ENCODE measurements at regions not wholly inside any gene's neighbourhood (a gene's known extent, or its start where the extent isn't known, plus 50 kb on each side); places are given as distances from the start of the nearest gene placed in this dataset.
A peak's percentile ranks its signal among the peaks of the same experiment; 100 is the strongest.

- peak; percentile 5 for DNase-seq (ENCODE audit: low read depth)
- H3K4me3 ChIP-seq (ENCODE audit: low read depth, low read length) = no peak overlapping the region
Measured at GRCh38 chr3:18135060-18135814, 289.9 kb downstream of the SATB1 start.

GRCh38 chr3:18134386-18135059 lies 290.6 kb downstream of the SATB1 start:
- H3K4me3 ChIP-seq (ENCODE audit: low read depth, low read length) = no peak overlapping the region
- peak; percentile 32 for DNase-seq (ENCODE audit: low read depth)

GRCh38 chr3:18132991-18133390 lies 292.1 kb downstream of the SATB1 start:
- DNase-seq (ENCODE audit: low read depth) = no peak
- H3K4me3 ChIP-seq (ENCODE audit: low read depth, low read length) = no peak overlapping the region

GRCh38 chr3:18127859-18128681 lies 297.1 kb downstream of the SATB1 start:
- no peak overlapping the region for H3K4me3 ChIP-seq (ENCODE audit: low read depth, low read length)
- no peak for DNase-seq (ENCODE audit: low read depth)

GRCh38 chr3:18127174-18127858 lies 297.8 kb downstream of the SATB1 start:
- DNase-seq (ENCODE audit: low read depth) = no peak
- H3K4me3 ChIP-seq (ENCODE audit: low read depth, low read length) = no peak overlapping the region

- no peak for DNase-seq (ENCODE audit: low read depth)
- no peak overlapping the region for H3K4me3 ChIP-seq (ENCODE audit: low read depth, low read length)
Measured at GRCh38 chr3:18126772-18127171, 298.4 kb downstream of the SATB1 start.

- no peak overlapping the region for H3K4me3 ChIP-seq (ENCODE audit: low read depth, low read length)
- peak; percentile 52 for DNase-seq (ENCODE audit: low read depth)
Measured at GRCh38 chr3:18124501-18124900, 300.6 kb downstream of the SATB1 start.

- no peak for DNase-seq (ENCODE audit: low read depth)
- no peak overlapping the region for H3K4me3 ChIP-seq (ENCODE audit: low read depth, low read length)
Measured at GRCh38 chr3:18122264-18122663, 302.9 kb downstream of the SATB1 start.

GRCh38 chr3:18121020-18121419 lies 304.1 kb downstream of the SATB1 start:
- DNase-seq (ENCODE audit: low read depth) = no peak
- no peak overlapping the region for H3K4me3 ChIP-seq (ENCODE audit: low read depth, low read length)

GRCh38 chr3:18119866-18120265 lies 305.3 kb downstream of the SATB1 start:
- no peak overlapping the region for H3K4me3 ChIP-seq (ENCODE audit: low read depth, low read length)
- DNase-seq (ENCODE audit: low read depth) = no peak

GRCh38 chr3:18114894-18115293 lies 310.2 kb downstream of the SATB1 start:
- H3K4me3 ChIP-seq (ENCODE audit: low read depth, low read length) = no peak overlapping the region
- DNase-seq (ENCODE audit: low read depth) = no peak

GRCh38 chr3:18113417-18113816 lies 311.7 kb downstream of the SATB1 start:
- DNase-seq (ENCODE audit: low read depth) = no peak
- no peak overlapping the region for H3K4me3 ChIP-seq (ENCODE audit: low read depth, low read length)

- H3K4me3 ChIP-seq (ENCODE audit: low read depth, low read length) = no peak overlapping the region
- no peak for DNase-seq (ENCODE audit: low read depth)
Measured at GRCh38 chr3:18112674-18113375, 312.3 kb downstream of the SATB1 start.

GRCh38 chr3:18111796-18112232 lies 313.3 kb downstream of the SATB1 start:
- DNase-seq (ENCODE audit: low read depth) = no peak
- no peak overlapping the region for H3K4me3 ChIP-seq (ENCODE audit: low read depth, low read length)

GRCh38 chr3:18103591-18103990 lies 321.5 kb downstream of the SATB1 start:
- DNase-seq (ENCODE audit: low read depth) = no peak

GRCh38 chr3:18100121-18100520 lies 325.0 kb downstream of the SATB1 start:
- no peak for DNase-seq (ENCODE audit: low read depth)
- H3K4me3 ChIP-seq (ENCODE audit: low read depth, low read length) = no peak overlapping the region

More at GRCh38 chr3:18103591-18103990, 321.5 kb downstream of the SATB1 start:
- no peak overlapping the region for H3K4me3 ChIP-seq (ENCODE audit: low read depth, low read length)

GRCh38 chr3:18099611-18100010 lies 325.5 kb downstream of the SATB1 start:
- DNase-seq (ENCODE audit: low read depth) = no peak
- no peak overlapping the region for H3K4me3 ChIP-seq (ENCODE audit: low read depth, low read length)

- DNase-seq (ENCODE audit: low read depth) = peak; percentile 59
Measured at GRCh38 chr3:18098960-18099587, 326.1 kb downstream of the SATB1 start.

GRCh38 chr3:18097989-18098388 lies 327.1 kb downstream of the SATB1 start:
- no peak overlapping the region for H3K4me3 ChIP-seq (ENCODE audit: low read depth, low read length)
- DNase-seq (ENCODE audit: low read depth) = no peak

More at GRCh38 chr3:18098960-18099587, 326.1 kb downstream of the SATB1 start:
- H3K4me3 ChIP-seq (ENCODE audit: low read depth, low read length) = no peak overlapping the region

Data from skeletal muscle cell (primary cell).